ENCODE measurements at regions not wholly inside any gene's neighbourhood (a gene's known extent, or its start where the extent isn't known, plus 50 kb on each side); places are given as distances from the start of the nearest gene placed in this dataset.

- no peaks in the 10 kb centered on the region for H3K9me3 ChIP-seq
- intact Hi-C loops (cut with DNase I): no loop called here
- H3K36me3 ChIP-seq (ENCODE audit: insufficient read depth in 1 of 2, low read depth in 1 of 2): no peaks in the 10 kb centered on the region
- TF ChIP-seq CTCF (IDR thresholded peaks at IDR 0.05): no peak
- H3K4me1 ChIP-seq: no peaks in the 10 kb centered on the region
- no peak overlapping the region for H3K4me3 ChIP-seq
- WGBS, 3 donors: 40 to 46% (median 43%) methylated on average over 8 of the region's 8 CpGs
- no peak for DNase-seq
- ATAC-seq: no peak
- no peaks in the 10 kb centered on the region for H3K27me3 ChIP-seq (ENCODE audit: insufficient read depth in 3 of 3, low read length in 2 of 3)
- no peak overlapping the region for H3K27ac ChIP-seq
These were observed 214.6 kb upstream of the MDFIC2 start for GRCh38 chr3:70527026-70527425.

- no peaks in the 10 kb centered on the region for H3K4me1 ChIP-seq
- H3K4me3 ChIP-seq: no peak overlapping the region
- no peaks in the 10 kb centered on the region for H3K36me3 ChIP-seq (ENCODE audit: insufficient read depth in 1 of 2, low read depth in 1 of 2)
- no peak for TF ChIP-seq CTCF (IDR thresholded peaks at IDR 0.05)
- 60 to 75% (median 70%) methylated on average over 3 of the region's 3 CpGs for WGBS, 3 donors
- no peak for DNase-seq
- intact Hi-C loops (cut with DNase I): no loop called here
- no peak overlapping the region for H3K27ac ChIP-seq
- H3K27me3 ChIP-seq (ENCODE audit: insufficient read depth in 3 of 3, low read length in 2 of 3): no peaks in the 10 kb centered on the region
- H3K9me3 ChIP-seq: no peaks in the 10 kb centered on the region
- ATAC-seq: no peak
These were observed 207.6 kb upstream of the MDFIC2 start for GRCh38 chr3:70519913-70520659.

- TF ChIP-seq CTCF (IDR thresholded peaks at IDR 0.05): no peak
- Histone ChIP-seq H3K9me3 (no peaks in the 10 kb centered on the region), H3K27ac (no peak overlapping the region), H3K4me1 (no peaks in the 10 kb centered on the region), H3K4me3 (no peak overlapping the region), H3K36me3 (ENCODE audit: insufficient read depth in 1 of 2, low read depth in 1 of 2) (no peaks in the 10 kb centered on the region), H3K27me3 (ENCODE audit: insufficient read depth in 3 of 3, low read length in 2 of 3) (no peaks in the 10 kb centered on the region)
- no peak for DNase-seq
- ATAC-seq: no peak
- intact Hi-C loops (cut with DNase I): no loop called here
- 34 to 42% (median 40%) methylated on average over 4 of the region's 4 CpGs for WGBS, 3 donors
These were observed 206.6 kb upstream of the MDFIC2 start for GRCh38 chr3:70519026-70519425.

GRCh38 chr3:70518356-70518755 is 205.9 kb upstream of the MDFIC2 start:
- H3K9me3 ChIP-seq: no peaks in the 10 kb centered on the region
- H3K4me1 ChIP-seq: no peaks in the 10 kb centered on the region
- 16 to 21% (median 20%) methylated on average over 5 of the region's 5 CpGs for WGBS, 3 donors
- TF ChIP-seq CTCF (IDR thresholded peaks at IDR 0.05): no peak
- H3K27me3 ChIP-seq (ENCODE audit: insufficient read depth in 3 of 3, low read length in 2 of 3): no peaks in the 10 kb centered on the region
- no peak overlapping the region for H3K4me3 ChIP-seq
- H3K36me3 ChIP-seq (ENCODE audit: insufficient read depth in 1 of 2, low read depth in 1 of 2): no peaks in the 10 kb centered on the region
- H3K27ac ChIP-seq: no peak overlapping the region
- ATAC-seq (no peak), DNase-seq (no peak)
- intact Hi-C loops (cut with DNase I): no loop called here
